ENCODE measurements at regions not wholly inside any gene's neighbourhood (a gene's known extent, or its start where the extent isn't known, plus 50 kb on each side); places are given as distances from the start of the nearest gene placed in this dataset.

DNA sequence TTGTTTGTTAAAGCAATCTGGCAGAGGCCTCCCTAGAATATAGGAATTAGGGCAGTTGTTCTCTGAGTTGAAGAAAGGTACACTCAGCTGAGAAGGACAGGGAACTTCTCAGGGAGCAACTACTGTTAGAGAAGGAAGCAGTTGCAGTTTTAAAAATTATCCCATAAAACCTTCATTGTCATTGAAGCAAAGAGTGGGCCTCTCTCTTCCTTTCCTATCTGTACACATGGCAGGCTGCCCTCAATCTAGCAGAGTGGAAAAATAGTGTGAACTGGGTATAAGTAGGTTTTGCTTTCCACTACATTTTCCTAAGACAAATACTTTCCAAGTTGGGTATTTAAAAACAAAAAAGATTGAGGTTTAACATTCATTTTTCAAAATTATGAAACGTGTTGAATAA is 236.7 kb upstream of the KLF14 start:
- no peak for DNase-seq

DNA sequence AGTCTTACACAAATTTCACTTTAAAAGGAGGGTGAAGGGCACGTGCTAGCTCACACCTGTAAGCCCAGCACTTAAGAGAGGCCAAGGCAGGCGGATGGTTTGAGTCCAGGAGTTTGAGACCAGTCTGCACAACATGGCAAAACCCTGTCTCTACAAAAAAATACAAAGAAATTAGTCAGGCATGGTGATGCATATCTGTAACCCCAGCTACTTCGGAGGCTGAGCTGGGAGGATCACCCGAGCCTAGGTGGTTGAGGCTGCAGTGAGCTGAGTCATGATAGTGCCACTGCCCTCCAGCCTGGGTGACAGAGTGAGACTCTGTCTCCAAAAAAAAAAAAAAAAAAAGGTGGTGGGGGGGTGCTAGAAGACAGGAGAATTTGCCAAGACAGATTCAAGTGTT is 237.3 kb upstream of the KLF14 start:
- DNase-seq: no peak

DNA sequence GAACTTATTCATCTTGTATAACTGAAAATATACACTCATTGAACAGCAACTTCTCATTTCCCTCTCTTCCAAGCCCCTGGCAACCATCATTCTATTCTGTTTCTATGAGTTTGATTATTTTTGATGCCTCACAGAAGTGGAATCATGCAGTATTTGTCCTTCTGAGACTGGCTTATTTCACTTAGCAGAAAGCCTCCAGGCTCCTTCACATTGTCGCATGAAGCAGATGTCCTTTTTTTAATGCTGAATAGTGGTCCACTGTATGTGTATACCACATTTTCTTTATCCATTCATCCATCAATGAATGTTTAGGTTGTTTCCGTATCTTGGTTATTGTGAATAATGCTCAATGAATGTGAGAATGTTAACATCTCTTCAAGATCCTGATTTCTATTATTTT is 238.2 kb upstream of the KLF14 start:
- no peak for DNase-seq

DNA sequence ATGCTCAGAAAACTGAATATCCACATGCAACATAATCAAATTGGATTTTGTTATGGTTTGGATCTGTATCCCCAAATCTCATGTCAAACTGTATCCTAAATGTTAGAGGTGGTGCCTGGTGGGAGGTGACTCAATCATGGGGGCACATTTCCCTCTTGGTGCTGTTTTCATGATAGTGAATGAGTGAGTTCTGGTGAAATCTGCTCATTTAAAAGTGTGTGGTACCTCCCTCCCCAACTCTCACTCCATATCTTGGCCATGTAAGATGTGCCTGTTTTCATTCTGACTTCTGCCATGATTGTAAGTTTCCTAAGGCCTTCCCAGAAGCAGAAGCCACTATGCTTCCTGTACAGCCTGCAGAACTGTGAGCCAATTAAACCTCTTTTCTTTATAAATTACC is 239.6 kb upstream of the KLF14 start:
- no peak for DNase-seq

DNA sequence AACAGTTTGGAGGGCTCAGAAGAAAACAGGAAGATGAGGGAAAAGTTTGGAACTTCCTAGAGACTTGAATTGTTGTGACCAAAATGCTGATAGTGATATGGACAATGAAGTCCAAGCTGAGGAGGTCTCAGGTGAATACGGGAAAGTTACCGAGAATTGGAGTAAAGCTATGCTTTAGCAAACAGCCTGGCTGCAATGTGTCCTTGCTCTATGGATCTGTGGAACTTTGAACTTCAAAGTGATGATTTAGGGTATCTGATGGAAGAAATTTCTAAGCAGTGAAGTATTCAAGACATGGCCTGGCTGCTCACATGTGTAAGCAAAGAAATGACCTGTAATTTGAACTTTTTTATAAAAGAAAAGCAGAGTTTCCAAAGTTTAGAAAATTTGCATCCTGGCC is 240.2 kb upstream of the KLF14 start:
- no peak for DNase-seq

DNA sequence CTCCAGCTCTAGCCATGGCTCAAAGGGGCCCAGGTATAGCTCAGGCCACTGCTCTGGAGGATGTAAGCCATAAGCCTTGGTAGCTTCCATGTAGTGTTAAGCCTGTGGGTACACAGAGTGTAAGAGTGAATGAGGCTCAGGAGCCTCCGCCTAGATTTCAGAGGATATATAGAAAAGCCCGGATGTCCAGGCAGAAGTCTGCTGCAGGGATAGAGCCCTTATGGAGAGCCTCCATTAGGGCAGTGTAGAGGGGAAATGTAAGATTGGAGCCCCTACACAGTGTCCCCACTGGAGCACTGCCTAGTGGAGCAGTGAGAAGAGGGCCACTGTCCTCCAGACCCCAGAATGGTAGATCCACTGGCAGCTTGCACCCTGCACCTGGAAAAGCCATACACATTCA is 240.8 kb upstream of the KLF14 start:
- no peak for DNase-seq

DNA sequence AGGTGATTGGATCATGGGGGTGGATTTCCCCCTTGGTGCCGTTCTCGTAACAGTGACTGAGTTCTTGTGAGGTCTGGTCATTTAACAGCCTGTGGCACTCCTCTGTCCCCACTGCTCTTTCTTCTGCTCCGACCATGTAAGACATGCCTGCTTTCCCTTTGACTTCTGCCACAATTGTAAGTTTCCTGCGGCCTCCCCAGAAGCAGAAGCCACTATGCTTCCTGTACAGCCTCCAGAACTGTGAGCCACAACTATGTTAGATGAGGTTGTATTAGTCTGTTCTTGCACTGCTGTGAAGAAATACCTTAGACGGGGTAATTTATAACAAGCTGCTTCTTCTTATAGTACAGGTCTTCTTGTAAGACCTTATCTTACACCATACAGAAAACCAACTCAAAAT is 241.7 kb upstream of the KLF14 start:
- no peak for DNase-seq

DNA sequence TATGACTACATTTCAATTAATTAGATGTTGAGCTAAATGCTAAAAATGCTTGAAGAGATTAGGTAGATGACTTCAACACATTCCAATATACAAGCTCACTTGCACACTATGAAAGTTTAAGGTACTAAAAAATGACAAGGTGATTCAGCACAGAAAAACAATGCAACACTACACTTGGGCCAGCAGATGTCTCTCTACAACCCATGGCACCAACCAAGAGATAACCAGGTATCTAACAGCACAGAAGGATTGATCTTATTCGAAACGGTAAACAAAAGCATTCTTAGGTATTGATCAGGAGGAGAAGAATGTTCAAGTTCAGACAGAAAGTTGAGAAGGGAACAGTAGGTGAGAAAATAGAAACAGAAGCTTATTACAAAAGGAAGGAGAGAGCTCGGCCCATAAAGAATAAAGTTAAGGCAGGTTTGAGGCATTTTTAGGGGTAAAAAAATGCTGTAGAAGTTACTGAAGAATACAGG is 248.2 kb upstream of the KLF14 start:
- peak; percentile 47 to 75 for DNase-seq

DNA sequence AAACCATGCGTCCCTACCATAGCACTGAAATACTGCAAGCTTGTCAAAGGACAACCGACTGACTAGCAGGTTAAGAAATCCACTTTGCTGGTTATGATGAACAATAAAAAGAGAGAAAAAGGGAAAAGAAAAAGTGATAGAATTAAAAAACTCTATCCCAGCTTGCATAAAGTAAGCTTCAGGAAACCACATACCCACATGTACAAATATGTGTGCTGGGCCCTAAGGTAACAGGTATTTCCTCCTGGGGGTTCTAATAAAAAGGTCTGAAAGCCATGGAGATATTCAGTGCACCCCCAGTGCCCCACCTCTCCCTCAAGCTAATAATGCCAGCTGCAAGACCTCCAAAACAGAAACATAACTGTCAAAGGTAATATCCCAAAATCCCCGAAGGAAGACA is 248.6 kb upstream of the KLF14 start:
- no peak for DNase-seq

DNA sequence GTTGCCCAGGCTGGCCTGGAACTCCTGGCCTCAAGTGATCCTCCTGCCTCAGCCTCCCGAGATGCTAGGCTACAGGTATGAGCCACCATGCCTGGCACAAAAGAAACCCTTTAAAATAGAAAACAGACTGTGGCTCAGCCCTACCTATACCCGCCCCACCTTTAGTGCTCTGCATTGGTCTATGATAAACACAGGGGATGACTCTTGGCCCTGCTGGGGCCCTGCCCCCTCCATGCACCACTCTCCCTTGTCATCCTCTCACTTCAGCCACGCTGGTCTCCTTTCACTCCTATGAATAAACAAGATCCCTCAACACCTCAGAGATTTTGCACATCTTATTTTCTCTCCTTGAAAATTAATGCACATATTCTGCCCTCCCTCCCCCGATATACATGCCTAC is 251.4 kb upstream of the KLF14 start:
- DNase-seq: no peak

DNA sequence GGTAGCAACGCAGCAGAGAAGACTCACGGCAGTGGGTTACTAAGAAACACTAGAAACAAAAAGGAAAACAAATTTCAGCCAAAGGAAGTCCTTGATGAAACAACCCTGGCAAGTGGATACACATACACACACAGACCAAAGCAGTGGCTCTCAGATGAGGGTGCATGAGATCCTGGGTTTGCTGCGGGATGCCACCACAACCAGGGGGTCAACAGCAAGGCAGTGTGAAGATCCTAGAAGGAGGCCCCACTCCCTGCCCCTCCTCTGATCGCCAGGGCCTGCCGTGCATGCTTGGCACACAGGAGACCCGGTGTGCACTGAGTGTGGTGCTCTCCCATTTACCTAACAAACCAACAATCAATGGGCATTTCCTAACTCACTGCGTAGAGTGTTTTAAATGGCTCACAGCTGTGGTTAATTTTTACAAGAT is 252.3 kb upstream of the KLF14 start:
- peak; percentile 24 to 72 for DNase-seq

DNA sequence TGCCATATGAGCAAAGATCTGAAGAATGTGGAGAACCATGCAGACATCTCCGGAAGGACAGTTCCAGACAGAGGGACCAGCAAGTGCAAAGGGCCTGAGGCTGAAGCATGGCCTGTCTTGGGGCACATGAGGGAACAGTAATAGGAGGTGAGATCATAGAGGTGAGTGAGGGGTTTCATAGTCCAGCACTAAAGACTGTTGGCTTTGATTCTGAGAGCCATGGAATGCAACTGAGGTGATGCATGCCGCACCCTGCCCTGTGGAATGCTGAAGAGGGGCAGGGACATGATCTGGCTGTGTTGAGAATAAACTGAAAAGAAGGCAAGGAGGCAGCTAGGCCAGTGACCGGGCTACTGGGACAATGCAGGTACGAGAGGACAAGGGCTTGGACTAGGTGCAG is 253.1 kb upstream of the KLF14 start:
- DNase-seq: no peak

DNA sequence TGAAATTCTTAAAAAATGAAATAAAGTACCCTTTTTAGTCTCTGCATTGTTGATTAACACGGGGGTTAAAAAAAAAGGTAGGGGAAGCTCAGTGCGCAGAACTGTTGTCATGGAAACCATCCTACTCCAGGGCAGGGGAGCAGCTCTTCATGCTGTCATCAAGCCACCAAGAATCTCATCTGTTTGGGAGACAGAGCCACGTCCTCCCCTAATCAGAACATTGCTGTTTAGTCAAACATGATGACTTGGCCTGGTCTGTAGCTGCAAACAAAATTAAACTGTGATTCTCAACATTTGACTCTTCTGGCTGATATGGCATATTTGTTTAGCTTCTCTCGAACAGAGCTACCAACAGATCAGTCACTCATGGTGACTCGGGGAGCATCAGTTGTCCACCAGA is 254.4 kb upstream of the KLF14 start:
- DNase-seq: peak; percentile 55 to 79

DNA sequence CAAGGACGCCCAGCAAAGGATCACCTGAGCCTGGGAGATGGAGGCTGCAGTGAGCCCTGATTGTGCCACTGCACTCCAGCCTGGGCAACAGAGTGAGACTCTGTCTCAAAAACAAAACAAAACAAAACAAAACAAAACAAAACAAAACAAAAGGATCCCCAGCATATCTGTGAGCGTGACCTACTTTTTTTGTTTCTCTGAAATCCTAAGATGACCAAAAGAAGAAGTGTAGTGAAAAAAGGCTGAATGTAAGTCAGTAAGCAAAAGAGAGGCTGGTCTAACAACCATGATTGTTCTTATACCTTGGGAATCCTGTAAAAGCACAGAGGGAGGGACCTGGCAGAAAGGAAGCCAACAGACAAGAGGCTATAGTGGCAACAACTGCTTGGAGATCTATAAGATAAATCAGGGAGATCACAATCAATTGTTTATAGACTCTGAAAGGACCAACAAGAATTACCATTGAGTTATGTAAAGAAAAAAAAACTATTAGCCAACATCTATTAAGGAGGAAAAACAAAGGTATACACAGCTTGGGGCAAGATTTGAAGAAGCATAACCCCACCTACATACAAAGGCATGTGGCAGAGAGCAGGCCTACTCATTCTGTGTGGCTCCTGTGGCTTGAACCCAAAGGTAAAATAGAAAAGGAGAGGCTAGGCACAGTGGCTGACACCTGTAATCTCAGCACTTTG is 255.2 kb upstream of the KLF14 start:
- DNase-seq: peak in 1 of 2 donors; percentile 60

DNA sequence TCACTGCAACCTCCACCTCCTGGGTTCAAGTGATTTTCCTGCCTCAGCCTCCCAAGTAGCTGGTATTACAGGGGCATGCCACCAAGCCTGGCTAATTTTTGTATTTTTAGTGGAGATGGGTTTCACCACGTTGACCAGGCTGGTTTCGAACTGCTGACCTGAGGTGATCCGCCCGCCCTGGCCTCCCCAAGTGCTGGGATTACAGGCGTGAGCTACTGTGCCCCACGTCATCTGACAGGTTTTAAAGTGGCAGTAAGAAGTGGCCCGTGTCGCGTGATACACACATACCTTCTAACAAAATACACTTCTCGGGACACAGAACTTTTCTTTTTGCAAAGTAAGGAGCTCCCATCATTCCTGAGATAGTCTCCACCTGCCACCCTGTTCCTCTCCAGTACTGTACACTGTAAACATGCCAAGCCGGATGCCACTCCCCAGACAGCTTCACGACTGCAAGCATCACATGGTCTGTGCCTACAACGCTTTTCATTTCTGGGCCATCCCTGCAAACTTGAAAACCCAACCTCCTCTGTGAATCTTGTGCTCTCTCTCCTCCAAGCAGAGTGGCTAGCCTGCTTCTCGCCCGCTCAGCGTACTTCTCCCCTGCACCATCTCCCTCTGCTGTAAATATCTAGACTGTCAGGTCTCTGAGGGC is 256.3 kb upstream of the KLF14 start:
- DNase-seq: peak; percentile 43 to 74

DNA sequence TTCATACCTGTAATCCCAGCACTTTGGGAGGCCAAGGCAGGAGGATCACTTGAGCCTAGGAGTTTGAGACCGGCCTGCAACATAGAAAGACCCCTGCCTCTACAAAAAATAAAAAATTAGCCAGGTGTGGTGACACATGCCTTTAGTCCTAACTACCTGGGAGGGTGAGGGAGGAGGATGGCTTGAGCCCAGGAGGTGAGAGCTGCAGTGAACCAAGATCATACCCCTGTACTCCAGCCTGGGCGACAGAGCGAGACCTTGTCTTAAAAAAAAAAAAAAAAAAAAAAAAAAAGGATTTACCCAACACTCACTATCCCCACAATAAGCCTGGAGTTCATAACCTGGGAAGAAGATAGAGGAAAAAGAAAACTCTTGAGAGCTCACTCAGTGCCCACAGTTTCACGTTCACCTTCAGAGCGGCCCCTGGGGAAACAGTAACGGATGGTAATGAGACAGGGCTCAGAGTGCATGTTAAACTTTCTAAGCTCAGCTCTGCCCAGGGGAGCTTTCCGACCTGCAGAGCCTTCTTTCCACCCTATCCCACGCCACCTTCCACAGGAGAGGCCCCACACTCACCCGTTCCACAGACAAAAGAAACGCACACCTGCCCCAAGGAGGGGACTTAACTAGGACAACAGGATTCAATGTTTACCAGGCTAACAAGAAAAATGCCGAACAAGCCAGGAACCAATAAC is 259.8 kb upstream of the KLF14 start:
- DNase-seq: no peak

DNA sequence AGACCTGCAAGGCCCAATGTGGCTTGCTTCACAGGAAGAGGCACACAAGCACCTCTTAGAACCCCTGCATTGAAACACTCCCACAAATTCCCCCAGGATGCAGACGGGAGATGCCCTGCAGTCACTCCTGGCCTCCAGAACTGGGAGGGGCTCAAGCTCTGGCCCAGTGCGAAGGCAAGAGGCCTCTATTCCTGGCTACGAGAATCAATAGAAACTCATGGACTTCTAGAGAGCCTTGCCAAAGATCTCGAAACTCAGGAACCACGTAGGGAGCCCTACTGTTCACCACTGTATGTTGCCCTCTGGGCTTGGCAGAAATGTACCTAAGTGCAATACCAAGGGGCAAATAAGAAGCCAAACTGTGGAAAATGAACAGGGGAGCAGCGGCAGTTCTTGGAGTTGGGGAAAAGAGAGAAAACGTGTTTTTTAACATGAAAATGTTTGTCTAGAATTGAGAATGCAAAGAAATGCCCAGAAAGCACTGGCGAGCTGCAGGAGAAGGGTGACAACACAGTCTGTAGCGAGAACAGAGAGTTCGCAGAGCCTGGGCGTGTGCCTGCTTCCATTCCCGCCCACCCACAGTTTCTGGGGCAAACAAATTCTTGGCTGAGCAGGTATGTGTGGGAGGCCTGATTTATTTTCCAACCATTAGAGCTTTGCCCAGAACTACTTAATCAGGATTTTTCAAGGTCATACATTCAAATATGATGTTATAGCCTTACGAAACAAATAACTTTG is 260.5 kb upstream of the KLF14 start:
- no peak for DNase-seq

DNA sequence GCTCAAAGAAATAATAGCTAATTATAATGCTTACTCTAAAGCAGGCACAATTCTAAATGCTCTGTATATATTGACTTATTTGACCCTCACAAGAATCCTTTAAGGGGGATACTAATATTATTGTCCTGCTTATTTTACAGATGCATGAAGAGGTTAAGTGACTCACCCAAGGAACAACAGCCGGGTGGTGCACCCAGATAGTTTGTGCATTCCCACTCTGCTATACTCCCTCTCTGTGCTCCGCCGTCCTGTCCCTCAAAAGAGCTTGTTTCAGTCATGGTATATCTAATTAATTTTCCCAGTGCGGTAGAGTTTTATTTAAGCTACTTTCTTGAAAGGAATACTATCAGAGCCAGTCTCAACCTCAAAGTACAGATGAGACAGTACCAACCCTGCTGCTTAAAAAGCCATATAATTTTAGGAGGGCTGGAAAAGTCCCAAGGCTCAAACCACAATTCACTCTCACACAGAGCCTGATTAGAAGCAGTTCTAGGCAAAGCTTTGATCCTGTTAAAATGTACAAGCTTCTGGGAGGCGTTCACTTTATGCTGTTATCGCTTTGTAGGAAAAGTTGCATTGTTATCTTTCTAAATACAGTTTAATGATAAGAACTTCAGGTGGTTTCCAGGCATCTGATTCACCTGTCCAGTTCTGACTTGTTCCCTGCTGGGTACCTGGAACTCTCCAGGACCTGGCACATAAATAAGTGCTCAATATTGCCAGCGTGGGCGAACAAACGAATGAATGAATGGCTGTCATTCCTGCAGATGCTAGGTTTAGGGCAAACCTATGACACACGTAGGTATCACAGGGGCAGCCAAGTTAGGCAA is 261.5 kb upstream of the KLF14 start:
- DNase-seq: no peak

DNA sequence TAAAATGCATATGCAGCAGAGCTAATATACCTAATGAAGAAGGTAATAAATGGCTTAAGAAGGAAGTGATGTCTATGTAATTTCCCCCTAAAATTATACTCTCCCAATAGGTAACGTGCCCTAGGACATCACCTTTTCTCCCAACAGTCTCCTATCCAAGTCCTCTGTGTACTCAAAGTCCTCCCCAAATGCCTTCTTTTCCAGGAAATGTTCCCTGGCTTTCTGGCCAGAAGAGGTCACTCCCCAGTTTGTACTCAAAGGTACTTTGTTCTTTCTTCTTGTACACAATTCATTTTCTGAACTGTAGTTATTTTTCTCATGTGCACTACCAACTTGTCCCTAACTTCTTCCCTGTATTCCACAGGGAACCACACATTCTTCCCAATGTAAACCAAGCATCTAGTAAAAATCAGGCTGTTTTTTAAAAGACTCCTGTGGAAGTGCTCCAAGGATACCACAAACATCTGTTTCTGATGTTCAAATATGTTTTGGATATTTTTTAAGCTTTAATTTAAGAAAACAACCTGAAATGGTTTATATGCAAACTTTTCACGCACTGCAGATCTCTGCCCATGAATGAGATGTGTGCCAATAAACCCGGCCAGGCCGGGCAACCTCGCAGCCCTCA is 262.3 kb upstream of the KLF14 start:
- no peak for DNase-seq

DNA sequence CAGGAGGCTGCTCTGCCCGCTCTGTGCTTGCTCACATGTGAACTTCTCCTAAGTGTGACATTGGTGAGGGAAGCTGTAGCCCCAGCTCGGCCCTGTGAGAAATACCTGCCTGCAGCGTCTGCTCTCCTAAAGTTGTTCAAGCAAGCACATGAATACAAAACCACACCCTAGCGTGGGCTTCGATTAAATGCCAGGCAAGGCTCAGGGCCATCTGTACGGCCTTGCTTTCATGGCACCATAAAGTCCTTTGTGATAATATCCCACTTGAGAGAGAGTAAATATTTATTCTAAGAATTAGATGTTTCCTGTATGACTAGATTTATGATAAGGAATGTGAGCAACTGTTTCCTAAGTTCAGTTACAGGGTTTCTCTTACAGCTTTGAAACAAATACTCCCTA is 262.8 kb upstream of the KLF14 start:
- DNase-seq: no peak

DNA sequence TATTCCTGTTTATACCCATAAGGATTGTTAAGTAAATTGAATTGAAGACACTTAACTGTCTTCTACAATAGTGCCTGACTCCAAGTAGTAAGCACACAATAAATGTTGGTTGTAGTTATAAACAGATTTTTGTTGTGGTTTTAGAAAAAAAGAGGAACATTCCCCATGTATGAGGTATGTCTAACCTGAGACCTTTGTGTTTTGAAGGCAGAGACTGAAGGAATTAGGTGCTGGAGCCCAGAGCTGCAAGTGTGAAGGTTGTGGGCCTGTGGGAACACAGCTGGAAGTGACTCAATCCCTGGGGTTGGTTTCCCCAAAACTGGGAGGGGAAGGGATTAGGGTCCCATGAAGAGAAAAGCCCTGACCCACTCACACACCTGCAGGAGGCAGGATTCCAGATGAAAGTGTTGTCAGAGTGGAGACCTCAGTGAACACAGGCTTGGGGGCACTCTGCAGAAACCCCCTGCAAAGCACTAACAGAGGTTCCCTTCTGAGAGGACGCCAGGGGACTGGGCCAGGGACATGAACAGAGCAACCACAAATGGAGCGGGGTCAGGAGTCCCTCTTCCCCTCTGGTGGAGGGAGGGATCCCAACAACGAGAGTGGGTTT is 265.1 kb upstream of the KLF14 start:
- DNase-seq: no peak

DNA sequence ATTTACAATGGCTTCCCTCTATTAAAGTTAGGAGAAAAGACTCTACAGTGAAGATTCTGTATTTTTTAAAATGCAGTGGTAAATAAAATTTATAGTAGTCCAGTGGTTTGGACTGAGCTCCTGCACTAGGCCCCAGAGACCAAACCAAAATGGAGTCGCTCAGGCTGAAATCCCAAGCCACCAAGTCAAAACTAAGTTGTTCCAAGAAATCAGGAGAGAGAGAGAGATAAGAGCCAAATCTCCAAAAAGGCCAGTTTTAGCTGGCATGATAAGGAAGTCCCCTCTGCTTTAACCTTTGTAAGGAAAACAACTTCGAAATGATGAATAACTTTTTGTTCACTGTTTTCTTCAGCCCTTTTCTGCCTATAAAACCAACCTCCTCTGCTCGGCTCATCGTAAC is 265.9 kb upstream of the KLF14 start:
- DNase-seq: no peak
